ENCODE measurements at regions not wholly inside any gene's neighbourhood (a gene's known extent, or its start where the extent isn't known, plus 50 kb on each side); places are given as distances from the start of the nearest gene placed in this dataset.

DNA sequence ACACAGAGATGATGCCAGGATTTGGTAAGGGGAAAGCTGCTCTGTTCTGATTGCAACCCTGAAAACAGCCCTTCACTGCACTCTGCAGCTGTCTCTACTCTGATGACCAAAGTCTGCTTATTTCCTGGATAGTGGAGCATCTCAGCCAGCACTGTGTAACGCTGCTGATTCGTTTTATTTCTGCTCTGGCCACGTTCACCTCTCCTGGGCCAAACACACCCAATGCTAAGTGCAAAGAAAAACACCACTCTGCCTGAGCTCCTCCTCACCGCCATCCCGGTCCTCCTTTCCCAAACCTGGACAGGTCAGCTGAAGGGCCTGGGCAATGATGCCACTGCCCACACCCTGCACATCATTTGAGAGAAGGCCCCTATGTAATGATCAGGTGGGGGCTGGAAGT is 529.3 kb upstream of the B3GAT1 start:
- Histone ChIP-seq H4K20me1 (ENCODE audit: insufficient read depth, low read length) (no peaks in the 10 kb centered on the region), H3K27me3 (ENCODE audit: insufficient read depth, low read length) (no peaks in the 10 kb centered on the region), H3F3A (ENCODE audit: insufficient read depth, low read length) (no peaks in the 10 kb centered on the region), H3K27ac (ENCODE audit: low read depth, low read length, poor library complexity, severe bottlenecking) (no peak overlapping the region), H3K4me2 (ENCODE audit: low read length) (no peak overlapping the region), H3K4me3 (ENCODE audit: low read depth, low read length, poor library complexity, severe bottlenecking) (no peak overlapping the region), H3K36me3 (ENCODE audit: insufficient read depth, low read length) (no peaks in the 10 kb centered on the region), H3K4me1 (ENCODE audit: insufficient read depth, low read length, severe bottlenecking) (no peaks in the 10 kb centered on the region), H3K9ac (ENCODE audit: low read length) (no peak overlapping the region), H3K9me3 (ENCODE audit: low read length) (no peaks in the 10 kb centered on the region), H3K9me2 (ENCODE audit: low read depth, low read length) (no peaks in the 10 kb centered on the region), H3K79me2 (ENCODE audit: insufficient read depth, low read length) (no peaks in the 10 kb centered on the region), H2AFZ (ENCODE audit: low read length) (no peak overlapping the region)
- TF ChIP-seq, protein P1, sequence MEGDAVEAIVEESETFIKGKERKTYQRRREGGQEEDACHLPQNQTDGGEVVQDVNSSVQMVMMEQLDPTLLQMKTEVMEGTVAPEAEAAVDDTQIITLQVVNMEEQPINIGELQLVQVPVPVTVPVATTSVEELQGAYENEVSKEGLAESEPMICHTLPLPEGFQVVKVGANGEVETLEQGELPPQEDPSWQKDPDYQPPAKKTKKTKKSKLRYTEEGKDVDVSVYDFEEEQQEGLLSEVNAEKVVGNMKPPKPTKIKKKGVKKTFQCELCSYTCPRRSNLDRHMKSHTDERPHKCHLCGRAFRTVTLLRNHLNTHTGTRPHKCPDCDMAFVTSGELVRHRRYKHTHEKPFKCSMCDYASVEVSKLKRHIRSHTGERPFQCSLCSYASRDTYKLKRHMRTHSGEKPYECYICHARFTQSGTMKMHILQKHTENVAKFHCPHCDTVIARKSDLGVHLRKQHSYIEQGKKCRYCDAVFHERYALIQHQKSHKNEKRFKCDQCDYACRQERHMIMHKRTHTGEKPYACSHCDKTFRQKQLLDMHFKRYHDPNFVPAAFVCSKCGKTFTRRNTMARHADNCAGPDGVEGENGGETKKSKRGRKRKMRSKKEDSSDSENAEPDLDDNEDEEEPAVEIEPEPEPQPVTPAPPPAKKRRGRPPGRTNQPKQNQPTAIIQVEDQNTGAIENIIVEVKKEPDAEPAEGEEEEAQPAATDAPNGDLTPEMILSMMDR (IDR thresholded peaks at IDR 0.05; ENCODE audit: low read length): no peak
- TF ChIP-seq EZH2 (IDR thresholded peaks at IDR 0.05; ENCODE audit: borderline replicate concordance, low read length): no peak

DNA sequence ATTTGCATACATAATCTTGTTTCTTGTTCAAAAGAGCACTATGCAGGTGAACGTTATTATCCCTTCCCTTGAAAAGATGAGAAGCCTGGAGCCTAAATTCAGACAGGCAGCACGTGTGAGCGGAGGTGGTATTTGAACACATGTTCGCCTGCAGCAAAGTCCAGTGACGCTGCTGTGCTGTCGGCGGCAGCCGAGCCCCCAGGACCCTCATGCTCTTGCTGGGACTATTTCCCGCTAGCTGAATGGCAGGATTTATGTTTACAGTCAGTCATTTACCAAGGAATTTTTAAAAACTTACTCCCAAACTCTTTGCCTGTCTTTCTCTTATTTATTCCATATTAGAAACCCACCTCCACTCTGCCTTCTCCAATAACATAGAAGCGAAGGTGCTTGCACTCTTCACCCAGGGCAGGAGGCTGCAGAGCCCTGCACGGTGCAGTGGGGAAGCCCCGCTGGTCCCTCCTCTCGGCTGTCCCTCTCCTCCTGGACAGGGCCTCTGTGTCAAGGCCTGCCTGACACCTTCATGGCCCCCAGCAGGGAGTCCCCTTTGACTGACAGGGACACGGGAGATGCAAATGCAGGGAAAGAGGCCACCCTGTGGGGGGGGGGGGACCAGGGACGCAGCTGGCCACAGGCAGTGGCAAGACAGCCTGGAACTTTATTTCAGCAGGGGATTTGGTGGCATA is 528.5 kb upstream of the B3GAT1 start:
- Histone ChIP-seq H3K27me3 (ENCODE audit: insufficient read depth, low read length) (no peaks in the 10 kb centered on the region), H3K4me1 (ENCODE audit: insufficient read depth, low read length, severe bottlenecking) (no peaks in the 10 kb centered on the region), H3K9ac (ENCODE audit: low read length) (no peak overlapping the region), H3K79me2 (ENCODE audit: insufficient read depth, low read length) (no peaks in the 10 kb centered on the region), H3K9me2 (ENCODE audit: low read depth, low read length) (no peaks in the 10 kb centered on the region), H4K20me1 (ENCODE audit: insufficient read depth, low read length) (no peaks in the 10 kb centered on the region), H2AFZ (ENCODE audit: low read length) (no peak overlapping the region), H3K4me2 (ENCODE audit: low read length) (no peak overlapping the region), H3F3A (ENCODE audit: insufficient read depth, low read length) (no peaks in the 10 kb centered on the region), H3K27ac (ENCODE audit: low read depth, low read length, poor library complexity, severe bottlenecking) (no peak overlapping the region), H3K36me3 (ENCODE audit: insufficient read depth, low read length) (no peaks in the 10 kb centered on the region), H3K9me3 (ENCODE audit: low read length) (no peaks in the 10 kb centered on the region), H3K4me3 (ENCODE audit: low read depth, low read length, poor library complexity, severe bottlenecking) (no peak overlapping the region)
- TF ChIP-seq EZH2 (IDR thresholded peaks at IDR 0.05; ENCODE audit: borderline replicate concordance, low read length): no peak
- TF ChIP-seq, protein P1 (IDR thresholded peaks at IDR 0.05; ENCODE audit: low read length): no peak

- Histone ChIP-seq H4K20me1 (ENCODE audit: insufficient read depth, low read length) (no peaks in the 10 kb centered on the region), H3K4me3 (ENCODE audit: low read depth, low read length, poor library complexity, severe bottlenecking) (no peak overlapping the region), H3K36me3 (ENCODE audit: insufficient read depth, low read length) (no peaks in the 10 kb centered on the region), H3K9me2 (ENCODE audit: low read depth, low read length) (no peaks in the 10 kb centered on the region), H3F3A (ENCODE audit: insufficient read depth, low read length) (no peaks in the 10 kb centered on the region), H3K79me2 (ENCODE audit: insufficient read depth, low read length) (no peaks in the 10 kb centered on the region), H3K9me3 (ENCODE audit: low read length) (no peaks in the 10 kb centered on the region), H3K27me3 (ENCODE audit: insufficient read depth, low read length) (no peaks in the 10 kb centered on the region), H3K4me1 (ENCODE audit: insufficient read depth, low read length, severe bottlenecking) (no peaks in the 10 kb centered on the region), H2AFZ (ENCODE audit: low read length) (no peak overlapping the region), H3K9ac (ENCODE audit: low read length) (no peak overlapping the region), H3K27ac (ENCODE audit: low read depth, low read length, poor library complexity, severe bottlenecking) (no peak overlapping the region), H3K4me2 (ENCODE audit: low read length) (no peak overlapping the region)
- TF ChIP-seq, protein P1 (IDR thresholded peaks at IDR 0.05; ENCODE audit: low read length): no peak
- TF ChIP-seq EZH2 (IDR thresholded peaks at IDR 0.05; ENCODE audit: borderline replicate concordance, low read length): no peak
Observed at GRCh38 chr11:134939905-134940304, 527.9 kb upstream of the B3GAT1 start.

Data from OCI-LY1 (cell line).